NCI-H1436 (cell line): ENCODE measurements at regions not wholly inside any gene's neighbourhood (a gene's known extent, or its start where the extent isn't known, plus 50 kb on each side); places are given as distances from the start of the nearest gene placed in this dataset.

Experiments
- DNase-seq: peaks from one replicate; lab custom pipeline; 2025; lab: John Stamatoyannopoulos, UW

GRCh38 chr20:60845146-60845545, 406.9 kb upstream of the CDH4 start:
- DNase-seq, result no peak

GRCh38 chr20:60851826-60852704, 400.0 kb upstream of the CDH4 start:
- no peak for DNase-seq

GRCh38 chr20:60857708-60858107, 394.4 kb upstream of the CDH4 start:
- DNase-seq, result no peak

- no peak for DNase-seq
Observed at GRCh38 chr20:60862601-60863000, 389.5 kb upstream of the CDH4 start.

DNA sequence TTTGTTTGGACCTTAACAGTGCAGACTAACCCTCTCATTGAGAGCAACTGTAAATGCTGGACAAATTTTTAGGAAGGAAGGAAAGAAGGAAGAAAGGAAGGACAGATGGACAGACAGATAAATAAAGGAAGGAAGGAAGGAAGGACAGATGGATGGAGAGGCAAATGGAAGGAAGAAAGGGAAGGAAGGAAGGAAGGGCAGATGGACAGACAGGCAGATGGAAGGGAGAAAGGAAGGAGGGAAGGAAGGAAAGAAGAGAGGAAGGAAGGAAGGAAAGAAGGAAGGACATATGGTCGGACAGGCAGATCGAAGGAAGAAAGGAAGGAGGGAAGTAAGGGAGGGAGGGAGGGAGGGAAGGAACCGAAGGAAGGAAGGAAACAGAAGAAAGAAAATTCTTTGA, 388.5 kb upstream of the CDH4 start:
- DNase-seq, result no peak

- DNase-seq, result no peak
Observed at GRCh38 chr20:60867589-60867988, 384.5 kb upstream of the CDH4 start.

GRCh38 chr20:60868316-60868891, 383.7 kb upstream of the CDH4 start:
- no peak for DNase-seq

GRCh38 chr20:60869087-60869486, 383.0 kb upstream of the CDH4 start:
- no peak for DNase-seq

GRCh38 chr20:60869625-60870024, 382.4 kb upstream of the CDH4 start:
- DNase-seq, result no peak

GRCh38 chr20:60870040-60870439, 382.0 kb upstream of the CDH4 start:
- DNase-seq, result no peak

- no peak for DNase-seq
Observed at GRCh38 chr20:60872224-60872623, 379.8 kb upstream of the CDH4 start.

DNA sequence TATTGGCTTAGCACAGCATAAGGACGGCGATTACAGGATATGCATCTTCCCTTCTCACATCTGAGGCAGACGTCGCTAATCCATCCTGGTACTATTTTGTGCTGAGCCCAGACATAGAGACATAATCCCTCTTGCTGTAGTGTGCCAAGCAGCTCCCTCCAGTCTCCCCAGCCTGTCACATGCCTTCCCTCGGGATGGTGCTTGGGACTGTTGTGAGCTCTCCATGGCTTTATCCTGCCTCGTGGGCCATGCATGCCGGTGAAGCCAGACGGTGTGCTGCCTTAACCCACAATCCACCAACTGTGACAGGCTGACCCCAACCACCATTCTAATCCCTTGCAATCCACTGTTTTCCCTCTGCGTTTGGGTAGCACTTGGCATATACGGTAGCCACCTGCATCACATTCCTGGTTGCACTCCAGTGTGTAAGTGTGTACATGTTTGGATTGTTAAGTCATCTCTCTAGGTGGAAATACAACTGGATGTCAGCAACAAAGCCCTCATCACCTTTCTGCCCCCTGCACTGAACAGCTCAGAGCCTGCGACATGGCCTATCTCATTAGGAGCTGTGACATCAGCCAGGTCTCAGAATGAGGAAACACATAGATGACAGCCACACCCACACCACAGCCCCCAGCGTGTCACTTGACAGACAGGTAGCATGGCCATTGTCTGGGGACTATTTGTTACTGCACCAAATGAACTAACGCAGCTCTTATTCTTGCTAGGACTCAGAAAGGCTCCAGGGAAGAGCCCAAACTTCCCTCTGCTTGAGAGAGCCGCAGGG, 374.8 kb upstream of the CDH4 start:
- DNase-seq, result no peak

GRCh38 chr20:60882836-60883235, 369.2 kb upstream of the CDH4 start:
- DNase-seq, result no peak

DNA sequence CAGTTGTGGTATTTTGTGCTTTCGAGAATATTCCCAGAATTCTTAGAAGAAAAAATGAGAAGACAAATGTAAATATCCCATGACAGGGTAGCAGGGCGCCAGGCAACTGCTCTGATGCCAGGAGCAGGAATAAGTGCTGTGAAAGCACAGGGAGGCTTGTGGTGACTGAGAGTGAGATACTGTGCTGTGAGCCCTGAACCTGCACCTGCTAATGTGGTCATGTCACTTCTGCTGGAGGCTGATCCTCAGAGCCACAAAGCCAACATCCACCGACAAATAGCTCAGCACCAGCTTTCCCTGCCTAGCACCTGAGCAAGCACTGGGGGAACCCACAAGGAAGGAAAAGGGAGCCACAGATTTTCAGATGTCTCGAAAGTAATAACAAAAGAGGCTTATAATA, 368.6 kb upstream of the CDH4 start:
- no peak for DNase-seq

- DNase-seq, result no peak
Observed at GRCh38 chr20:60884277-60884676, 367.8 kb upstream of the CDH4 start.

GRCh38 chr20:60888771-60889170, 363.3 kb upstream of the CDH4 start:
- no peak for DNase-seq

- DNase-seq, result no peak
Observed at GRCh38 chr20:60892095-60892813, 359.8 kb upstream of the CDH4 start.

- no peak for DNase-seq
Observed at GRCh38 chr20:60894091-60894490, 358.0 kb upstream of the CDH4 start.

DNA sequence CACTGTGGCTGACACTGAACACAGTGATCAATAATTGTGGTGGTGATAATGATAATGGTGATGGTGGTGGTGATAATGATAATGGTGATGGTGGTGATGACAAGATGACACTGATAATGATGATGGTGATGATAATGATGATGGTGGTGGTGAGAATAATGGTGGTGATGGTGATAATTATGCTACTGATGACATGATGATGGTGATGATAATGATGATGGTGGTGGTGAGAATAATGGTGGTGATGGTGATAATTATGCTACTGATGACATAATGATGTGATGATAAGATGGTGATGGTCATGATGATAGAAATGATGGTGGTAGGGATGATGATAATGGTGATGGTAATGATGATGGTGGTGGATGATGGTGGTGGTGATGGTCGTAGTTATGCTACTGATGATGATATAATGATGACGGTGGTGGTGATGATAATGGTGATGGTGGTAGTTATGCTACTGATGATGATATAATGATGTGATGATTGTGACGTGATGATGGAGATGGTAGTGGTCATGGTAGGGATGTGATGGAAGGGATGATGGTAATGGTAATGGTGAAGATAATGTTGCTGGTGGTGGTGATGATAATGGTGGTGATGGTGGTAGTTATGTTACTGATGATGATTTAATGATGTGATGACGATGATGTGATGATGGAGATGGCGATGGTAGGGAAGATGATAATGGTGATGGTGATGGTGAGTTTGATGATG, 356.5 kb upstream of the CDH4 start:
- no peak for DNase-seq

GRCh38 chr20:60897976-60898375, 354.1 kb upstream of the CDH4 start:
- no peak for DNase-seq

DNA sequence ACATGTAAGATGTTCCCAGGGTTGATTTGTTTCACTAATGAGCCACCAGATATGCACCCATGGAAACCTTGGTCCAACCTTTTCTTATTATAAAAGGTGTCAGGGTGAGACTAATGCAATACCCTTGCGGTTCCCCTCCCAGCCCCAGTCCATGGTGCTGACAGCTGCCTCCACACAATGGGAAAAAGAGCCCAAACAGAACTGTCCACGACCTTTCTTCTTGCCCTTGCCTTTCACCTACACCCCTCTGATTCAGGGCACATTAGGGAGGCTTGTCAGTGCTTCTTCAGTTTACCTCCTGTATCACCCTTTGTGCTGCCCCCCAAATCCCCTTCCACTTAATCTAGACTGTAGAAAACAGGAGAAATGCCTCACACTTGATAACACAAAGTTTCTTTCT, 352.7 kb upstream of the CDH4 start:
- DNase-seq, result no peak

DNA sequence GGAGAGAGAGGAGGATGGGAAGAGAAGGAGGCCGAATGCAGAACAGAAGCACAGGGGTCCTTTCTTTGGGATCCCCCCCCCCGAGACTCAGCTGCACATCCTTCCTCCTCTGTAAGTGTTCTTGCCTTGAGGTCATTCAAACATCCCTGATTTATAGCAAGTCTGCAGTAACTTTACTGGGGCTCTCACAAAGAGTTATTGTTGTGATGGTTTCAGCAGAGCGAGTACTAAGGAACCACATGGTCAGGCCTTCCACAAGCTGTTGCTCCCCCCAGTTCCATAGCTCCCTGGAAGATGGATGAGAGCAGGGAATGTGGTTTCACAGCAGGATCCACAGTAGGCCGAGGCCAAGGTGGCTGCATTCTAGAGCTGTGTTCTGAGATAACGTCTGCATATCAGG, 351.4 kb upstream of the CDH4 start:
- no peak for DNase-seq
